Left lobe of liver (tissue), 2 donors: ENCODE measurements at regions not wholly inside any gene's neighbourhood (a gene's known extent, or its start where the extent isn't known, plus 50 kb on each side); places are given as distances from the start of the nearest gene placed in this dataset.

ENCODE experiments used
- ATAC-seq: fragments of 200-7000 bp; cut with Tn5 transposase; one replicate; pipeline ENCODE4 v1.9.1; 2020; ENCODE audit warnings: mild to moderate bottlenecking, moderate library complexity
- DNase-seq: peaks from one replicate; pipeline ENCODE4 v3.0.0-alpha.2; 2020; ENCODE audit warnings: low spot score
- donor health status: DM: no; HTN: no; CAD: no; lungs with moderate emphysema.
- donor health status: DM: no; HTN: yes; CAD: no.

- peak; percentile 38 for ATAC-seq
- no peak for DNase-seq
These were observed 165.0 kb downstream of the RSL24D1 start for GRCh38 chr15:55031727-55032126.

- ATAC-seq (no peak), DNase-seq (no peak)
These were observed 170.4 kb downstream of the RSL24D1 start for GRCh38 chr15:55026381-55026780.

- no peak for ATAC-seq
- no peak for DNase-seq
These were observed 179.1 kb downstream of the RSL24D1 start for GRCh38 chr15:55017635-55018034.

- ATAC-seq (no peak), DNase-seq (no peak)
These were observed 180.5 kb downstream of the RSL24D1 start for GRCh38 chr15:55016225-55016624.

GRCh38 chr15:55015093-55015445, 181.7 kb downstream of the RSL24D1 start:
- ATAC-seq (no peak), DNase-seq (no peak)

GRCh38 chr15:55014391-55015092, 182.2 kb downstream of the RSL24D1 start:
- DNase-seq: no peak
- ATAC-seq: no peak

GRCh38 chr15:55008421-55008820, 188.3 kb downstream of the RSL24D1 start:
- DNase-seq (no peak), ATAC-seq (peak; percentile 41)

GRCh38 chr15:55007561-55007960, 189.2 kb downstream of the RSL24D1 start:
- ATAC-seq (peak; percentile 38), DNase-seq (no peak)

- DNase-seq (no peak), ATAC-seq (no peak)
These were observed 191.1 kb downstream of the RSL24D1 start for GRCh38 chr15:55005679-55006078.

- ATAC-seq (no peak), DNase-seq (no peak)
These were observed 192.5 kb downstream of the RSL24D1 start for GRCh38 chr15:55003965-55004873.

- DNase-seq (no peak), ATAC-seq (no peak)
These were observed 198.1 kb downstream of the RSL24D1 start for GRCh38 chr15:54998661-54999060.

- DNase-seq (no peak), ATAC-seq (no peak)
These were observed 205.9 kb downstream of the RSL24D1 start for GRCh38 chr15:54990793-54991192.

GRCh38 chr15:54987881-54988280, 208.9 kb downstream of the RSL24D1 start:
- DNase-seq (no peak), ATAC-seq (no peak)

- ATAC-seq (no peak), DNase-seq (no peak)
These were observed 216.8 kb downstream of the RSL24D1 start for GRCh38 chr15:54979964-54980363.

GRCh38 chr15:54962637-54963036, 234.1 kb downstream of the RSL24D1 start:
- ATAC-seq: no peak
- no peak for DNase-seq

- DNase-seq: no peak
These were observed 236.5 kb downstream of the RSL24D1 start for GRCh38 chr15:54960266-54960665.

GRCh38 chr15:54941417-54941816, 255.3 kb downstream of the RSL24D1 start:
- no peak for ATAC-seq
- no peak for DNase-seq

More at GRCh38 chr15:54960266-54960665, 236.5 kb downstream of the RSL24D1 start:
- no peak for ATAC-seq

- ATAC-seq (no peak), DNase-seq (no peak)
These were observed 279.4 kb downstream of the RSL24D1 start for GRCh38 chr15:54917312-54917711.

GRCh38 chr15:54915380-54915779, 281.4 kb downstream of the RSL24D1 start:
- DNase-seq (no peak), ATAC-seq (no peak)

GRCh38 chr15:54884312-54884711, 312.4 kb downstream of the RSL24D1 start:
- ATAC-seq (no peak), DNase-seq (no peak)

GRCh38 chr15:54859982-54860381, 336.8 kb downstream of the RSL24D1 start:
- no peak for ATAC-seq
- no peak for DNase-seq

GRCh38 chr15:54854667-54855066, 342.1 kb downstream of the RSL24D1 start:
- no peak for ATAC-seq
- no peak for DNase-seq
